IPS DF 6.9 (cell line): ENCODE measurements at regions not wholly inside any gene's neighbourhood (a gene's known extent, or its start where the extent isn't known, plus 50 kb on each side); places are given as distances from the start of the nearest gene placed in this dataset.

ENCODE experiments used
- DNase-seq: peaks from one replicate; pipeline ENCODE4 v3.0.0-alpha.2; 2013; ENCODE audit warnings: low read depth, low spot score
- H3K27ac ChIP-seq: one replicate; pipeline ENCODE4 v1.5.1; 2013; ENCODE audit warnings: low read length, control low read depth
- H3K27me3 ChIP-seq: 2 replicates; pipeline ENCODE4 v1.6.1; 2013; ENCODE audit warnings: mild to moderate bottlenecking, low read length; ENCODE audit not compliant: control insufficient read depth, insufficient read depth
- H3K36me3 ChIP-seq: 2 replicates; pipeline ENCODE4 v1.6.1; 2013; ENCODE audit warnings: low read length; ENCODE audit not compliant: control insufficient read depth, insufficient read depth
- H3K4me1 ChIP-seq: 2 replicates; pipeline ENCODE4 v1.6.1; 2013; ENCODE audit warnings: low read length; ENCODE audit not compliant: control insufficient read depth, insufficient read depth
- H3K4me3 ChIP-seq: 2 replicates; pipeline ENCODE4 v1.5.1; 2013; ENCODE audit warnings: mild to moderate bottlenecking, low read length
- H3K9me3 ChIP-seq: 2 replicates; pipeline ENCODE4 v1.6.1; 2013; ENCODE audit warnings: low read length, inconsistent platforms; ENCODE audit not compliant: control insufficient read depth, insufficient read depth
- WGBS: extraction: QIAGEN DNeasy Blood & Tissue Kit; methylation state at CpG from one replicate; pipeline ENCODE4 v1.1.7; 2013; ENCODE audit warnings: mixed read lengths, missing lambda C conversion rate; ENCODE audit not compliant: insufficient read length, insufficient coverage; 5-methylcytosine and 5-hydroxymethylcytosine counted together

- H3K27ac ChIP-seq, result no peak overlapping the region
- no peak overlapping the region for H3K4me3 ChIP-seq
- no peak for DNase-seq
- H3K4me1 ChIP-seq, result no peaks in the 10 kb centered on the region
- H3K27me3 ChIP-seq, result no peaks in the 10 kb centered on the region
- no peaks in the 10 kb centered on the region; the same call in 1 of the 2 replicates for H3K9me3 ChIP-seq
- WGBS, result no CpG with 5 or more reads among the region's 4 CpGs
- H3K36me3 ChIP-seq, result no peaks in the 10 kb centered on the region; the same call in 1 of the 2 replicates
Observed at GRCh38 chr17:53406907-53407306, 415.8 kb upstream of the KIF2B start.

GRCh38 chr17:53391197-53391596, 431.5 kb upstream of the KIF2B start:
- WGBS, result no CpG with 5 or more reads among the region's 6 CpGs
- Histone ChIP-seq H3K9me3 (no peaks in the 10 kb centered on the region), H3K36me3 (no peaks in the 10 kb centered on the region), H3K27me3 (no peaks in the 10 kb centered on the region), H3K4me1 (no peaks in the 10 kb centered on the region), H3K27ac (no peak overlapping the region), H3K4me3 (no peak overlapping the region)
- DNase-seq, result no peak

GRCh38 chr17:53390575-53390974, 432.2 kb upstream of the KIF2B start:
- WGBS, result no CpG with 5 or more reads among the region's 2 CpGs
- no peak for DNase-seq
- no peaks in the 10 kb centered on the region for H3K27me3 ChIP-seq
- H3K36me3 ChIP-seq, result no peaks in the 10 kb centered on the region
- H3K4me3 ChIP-seq, result no peak overlapping the region
- no peaks in the 10 kb centered on the region for H3K4me1 ChIP-seq
- H3K9me3 ChIP-seq, result no peaks in the 10 kb centered on the region
- H3K27ac ChIP-seq, result no peak overlapping the region

- Histone ChIP-seq H3K27ac (no peak overlapping the region), H3K4me1 (no peaks in the 10 kb centered on the region), H3K4me3 (no peak overlapping the region), H3K27me3 (no peaks in the 10 kb centered on the region), H3K36me3 (no peaks in the 10 kb centered on the region), H3K9me3 (no peaks in the 10 kb centered on the region)
- no peak for DNase-seq
- no CpG with 5 or more reads among the region's 3 CpGs for WGBS
Observed at GRCh38 chr17:53387745-53388144, 435.0 kb upstream of the KIF2B start.

- Histone ChIP-seq H3K36me3 (no peaks in the 10 kb centered on the region), H3K27me3 (no peaks in the 10 kb centered on the region), H3K27ac (no peak overlapping the region), H3K4me3 (no peak overlapping the region), H3K4me1 (peaks cover 4% of the 10 kb centered on the region; the same call in 1 of the 2 replicates), H3K9me3 (no peaks in the 10 kb centered on the region)
- no CpG with 5 or more reads among the region's 3 CpGs for WGBS
- DNase-seq, result no peak
Observed at GRCh38 chr17:53353919-53354351, 468.8 kb upstream of the KIF2B start.

GRCh38 chr17:53344778-53345177, 477.9 kb upstream of the KIF2B start:
- no peaks in the 10 kb centered on the region for H3K27me3 ChIP-seq
- DNase-seq, result no peak
- no peak overlapping the region for H3K27ac ChIP-seq
- H3K4me3 ChIP-seq, result no peak overlapping the region
- H3K9me3 ChIP-seq, result no peaks in the 10 kb centered on the region
- H3K36me3 ChIP-seq, result no peaks in the 10 kb centered on the region
- no peaks in the 10 kb centered on the region for H3K4me1 ChIP-seq
- no CpG with 5 or more reads among the region's 1 CpG for WGBS

GRCh38 chr17:53336281-53336680, 486.4 kb upstream of the KIF2B start:
- WGBS, result no CpG with 5 or more reads among the region's 4 CpGs
- H3K4me1 ChIP-seq, result no peaks in the 10 kb centered on the region
- H3K36me3 ChIP-seq, result no peaks in the 10 kb centered on the region
- no peak overlapping the region for H3K27ac ChIP-seq
- no peak overlapping the region for H3K4me3 ChIP-seq
- no peak for DNase-seq
- no peaks in the 10 kb centered on the region for H3K9me3 ChIP-seq
- H3K27me3 ChIP-seq, result no peaks in the 10 kb centered on the region

- WGBS, result no CpG with 5 or more reads among the region's 1 CpG
- Histone ChIP-seq H3K4me1 (no peaks in the 10 kb centered on the region), H3K27me3 (no peaks in the 10 kb centered on the region), H3K9me3 (no peaks in the 10 kb centered on the region), H3K4me3 (no peak overlapping the region), H3K27ac (no peak overlapping the region), H3K36me3 (no peaks in the 10 kb centered on the region)
- no peak for DNase-seq
Observed at GRCh38 chr17:53335443-53335842, 487.3 kb upstream of the KIF2B start.

GRCh38 chr17:53330756-53331155, 492.0 kb upstream of the KIF2B start:
- Histone ChIP-seq H3K27ac (no peak overlapping the region), H3K9me3 (no peaks in the 10 kb centered on the region), H3K27me3 (no peaks in the 10 kb centered on the region), H3K4me3 (no peak overlapping the region), H3K36me3 (no peaks in the 10 kb centered on the region), H3K4me1 (no peaks in the 10 kb centered on the region)
- WGBS, result no CpG with 5 or more reads among the region's 2 CpGs
- no peak for DNase-seq

- Histone ChIP-seq H3K9me3 (no peaks in the 10 kb centered on the region; the same call in 1 of the 2 replicates), H3K36me3 (no peaks in the 10 kb centered on the region), H3K4me3 (no peak overlapping the region), H3K4me1 (no peaks in the 10 kb centered on the region), H3K27me3 (no peaks in the 10 kb centered on the region), H3K27ac (no peak overlapping the region)
- DNase-seq, result no peak
- WGBS, result no CpG with 5 or more reads among the region's 2 CpGs
Observed at GRCh38 chr17:53321651-53322050, 501.1 kb upstream of the KIF2B start.

GRCh38 chr17:53319947-53320346, 502.8 kb upstream of the KIF2B start:
- H3K4me3 ChIP-seq, result no peak overlapping the region
- no peaks in the 10 kb centered on the region; the same call in 1 of the 2 replicates for H3K9me3 ChIP-seq
- no peaks in the 10 kb centered on the region for H3K27me3 ChIP-seq
- no CpG with 5 or more reads among the region's 3 CpGs for WGBS
- no peak overlapping the region for H3K27ac ChIP-seq
- no peaks in the 10 kb centered on the region for H3K36me3 ChIP-seq
- H3K4me1 ChIP-seq, result no peaks in the 10 kb centered on the region
- no peak for DNase-seq
